HG03108 (cell line): ENCODE measurements at regions not wholly inside any gene's neighbourhood (a gene's known extent, or its start where the extent isn't known, plus 50 kb on each side); places are given as distances from the start of the nearest gene placed in this dataset.

Experiments used
- ATAC-seq: cut with Tn5 transposase; IDR thresholded peaks from one replicate; pipeline ENCODE4 v1.9.1; 2021; ENCODE audit warnings: moderate library complexity; ENCODE audit not compliant: unreplicated experiment

DNA sequence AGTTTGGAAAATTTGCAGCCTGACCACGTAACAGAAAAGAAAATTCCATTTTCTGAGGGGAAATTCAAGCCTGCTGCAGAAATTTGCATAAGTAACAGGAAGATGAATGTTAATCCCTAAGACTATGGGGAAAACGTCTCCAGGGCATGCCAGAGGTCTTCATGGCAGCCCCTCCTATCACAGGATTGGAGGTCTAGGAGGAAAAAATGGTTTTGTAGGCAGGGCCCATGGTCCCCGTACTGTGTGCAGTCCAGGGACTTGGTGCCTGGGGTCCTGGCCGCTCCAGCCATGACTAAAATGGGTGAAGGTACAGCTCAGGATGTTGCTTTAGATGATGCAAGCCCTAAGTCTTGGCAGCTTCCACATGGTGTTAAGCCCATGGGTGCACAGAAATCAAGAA, 437.3 kb upstream of the SEMA3A start:
- ATAC-seq: no peak

DNA sequence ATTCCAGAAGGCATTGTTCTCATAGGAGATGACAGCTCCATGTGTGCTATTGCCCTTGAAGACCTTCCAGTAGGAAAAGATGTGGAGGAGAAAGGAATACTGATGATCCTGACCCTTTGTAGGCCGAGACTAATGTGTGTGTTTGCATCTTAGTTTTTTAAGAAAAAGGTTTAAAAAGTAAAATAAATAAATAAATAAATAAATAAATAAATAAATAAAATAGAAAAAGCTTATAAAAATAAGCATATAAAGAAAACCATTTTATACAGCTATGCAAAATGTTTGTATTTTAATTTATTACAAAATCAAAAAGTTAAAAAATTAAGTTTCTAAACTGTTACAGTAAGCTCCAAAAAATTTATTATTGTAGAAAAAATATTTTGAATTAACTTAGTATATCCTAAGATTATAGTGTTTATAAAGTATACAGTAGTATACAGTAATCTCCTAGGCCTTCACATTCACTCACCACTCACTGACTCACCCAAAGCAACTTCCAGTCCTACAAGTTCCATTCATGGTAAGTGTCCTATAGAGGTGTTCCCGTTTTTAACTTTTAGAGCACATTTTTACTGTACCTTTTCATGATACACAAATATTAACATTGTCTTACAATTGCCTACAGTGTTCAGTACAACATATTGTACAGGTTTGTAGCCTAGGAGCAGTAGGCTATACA, 435.2 kb upstream of the SEMA3A start:
- ATAC-seq: no peak

DNA sequence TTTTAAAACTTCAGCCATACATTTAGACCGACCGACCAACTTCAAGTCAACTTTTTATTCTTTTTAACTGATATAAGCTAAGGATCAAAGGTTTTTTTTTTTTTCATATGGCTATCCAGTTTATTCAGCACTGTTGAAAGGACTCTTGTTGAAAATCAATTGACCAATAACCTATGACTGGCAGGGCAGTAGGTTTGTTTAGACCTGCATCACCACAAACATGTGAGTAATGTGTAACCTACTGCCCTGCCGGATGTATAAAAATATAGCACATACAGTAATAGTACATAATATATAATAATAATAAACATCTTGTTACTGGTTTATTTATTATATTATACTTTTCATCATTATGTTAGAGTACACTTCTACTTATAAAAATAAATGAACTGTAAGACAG, 434.6 kb upstream of the SEMA3A start:
- ATAC-seq: no peak

DNA sequence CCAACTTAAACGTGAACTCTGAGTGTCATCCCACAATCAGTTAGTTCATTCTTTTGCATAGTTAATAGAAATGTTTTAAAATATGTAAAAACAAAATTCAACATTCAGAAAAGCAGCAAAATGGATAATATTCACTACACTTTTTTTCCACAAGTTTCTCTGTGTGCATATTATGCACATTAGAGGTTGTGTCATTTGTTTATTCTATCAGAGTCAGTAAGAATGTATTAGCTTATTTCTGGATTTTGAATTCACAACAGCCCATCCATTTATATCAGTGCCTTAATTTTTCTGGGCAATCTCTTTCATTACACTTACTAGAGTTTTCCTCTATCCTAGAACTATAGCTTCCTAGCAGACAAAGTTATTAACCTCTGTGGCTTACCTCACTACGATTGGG, 432.7 kb upstream of the SEMA3A start:
- no peak for ATAC-seq

DNA sequence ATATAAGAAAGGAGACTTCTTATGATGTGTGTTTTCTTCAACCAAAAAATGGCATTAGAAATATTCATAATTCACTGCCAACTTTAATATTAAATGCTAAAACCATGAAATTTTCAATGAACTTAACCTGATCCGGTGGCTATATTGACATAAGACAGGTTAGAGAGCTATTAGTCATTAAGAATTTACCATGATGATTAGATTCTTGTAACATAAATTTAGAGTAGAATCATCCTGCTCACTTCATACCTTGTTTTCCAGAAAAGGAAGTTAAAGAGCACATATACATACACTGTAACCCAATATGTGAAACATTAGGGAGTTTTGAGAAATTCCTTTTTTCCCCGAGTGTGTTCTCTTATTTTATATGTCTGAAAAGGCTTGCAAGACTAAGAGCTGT, 430.3 kb upstream of the SEMA3A start:
- ATAC-seq: no peak

DNA sequence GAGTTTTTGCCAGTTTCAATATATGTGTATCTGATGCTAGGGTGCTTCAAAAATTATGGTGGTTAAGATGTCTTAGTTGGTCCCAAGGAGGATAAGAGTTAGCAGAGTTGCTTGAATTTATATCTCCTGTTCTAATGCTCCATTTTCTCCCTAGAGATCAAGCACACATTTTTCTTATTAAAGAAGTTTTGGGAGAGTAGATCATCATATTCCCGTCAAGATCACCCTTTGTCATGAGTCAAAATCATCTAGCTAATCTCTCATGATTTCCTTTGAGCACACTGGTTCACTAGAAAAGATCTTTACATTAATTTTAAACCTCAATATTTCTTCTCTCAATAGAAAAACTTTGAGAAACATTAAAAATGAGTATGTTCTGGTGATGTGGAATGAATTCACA, 429.9 kb upstream of the SEMA3A start:
- ATAC-seq: no peak

DNA sequence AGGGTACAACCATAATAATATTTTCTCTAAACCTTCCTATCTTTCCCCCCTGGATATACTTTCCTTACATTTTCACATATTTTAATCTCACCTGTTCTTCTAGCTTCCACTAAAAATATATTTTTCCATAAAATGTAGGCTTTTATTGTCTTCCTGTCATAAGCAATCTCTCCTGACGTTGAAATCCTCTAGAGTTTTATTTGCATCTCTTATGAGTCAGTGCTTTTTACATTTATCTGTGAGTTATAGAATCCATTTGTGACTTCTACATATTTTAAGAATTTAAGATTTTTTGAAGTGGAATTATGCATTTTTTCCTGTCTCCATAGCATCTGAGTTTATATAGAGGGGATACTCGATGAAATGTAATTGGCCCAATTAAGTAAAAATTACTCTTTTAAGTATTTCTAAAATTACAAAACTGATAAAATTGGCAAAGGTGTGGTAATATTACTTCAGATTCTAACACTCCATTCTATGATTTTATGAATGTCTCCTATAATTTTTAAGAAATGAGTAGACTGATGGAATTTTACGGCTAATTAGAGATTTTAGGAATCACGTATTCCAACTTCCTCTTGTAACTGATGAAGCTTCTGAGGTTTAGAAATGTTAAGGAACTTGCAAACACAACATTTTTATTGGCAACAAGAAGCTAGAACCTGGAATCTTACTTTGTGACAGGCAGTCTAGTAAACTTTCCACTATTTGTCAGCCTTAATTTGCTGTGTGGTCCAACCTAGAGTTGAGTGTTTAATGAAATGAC, 422.9 kb upstream of the SEMA3A start:
- ATAC-seq: no peak

DNA sequence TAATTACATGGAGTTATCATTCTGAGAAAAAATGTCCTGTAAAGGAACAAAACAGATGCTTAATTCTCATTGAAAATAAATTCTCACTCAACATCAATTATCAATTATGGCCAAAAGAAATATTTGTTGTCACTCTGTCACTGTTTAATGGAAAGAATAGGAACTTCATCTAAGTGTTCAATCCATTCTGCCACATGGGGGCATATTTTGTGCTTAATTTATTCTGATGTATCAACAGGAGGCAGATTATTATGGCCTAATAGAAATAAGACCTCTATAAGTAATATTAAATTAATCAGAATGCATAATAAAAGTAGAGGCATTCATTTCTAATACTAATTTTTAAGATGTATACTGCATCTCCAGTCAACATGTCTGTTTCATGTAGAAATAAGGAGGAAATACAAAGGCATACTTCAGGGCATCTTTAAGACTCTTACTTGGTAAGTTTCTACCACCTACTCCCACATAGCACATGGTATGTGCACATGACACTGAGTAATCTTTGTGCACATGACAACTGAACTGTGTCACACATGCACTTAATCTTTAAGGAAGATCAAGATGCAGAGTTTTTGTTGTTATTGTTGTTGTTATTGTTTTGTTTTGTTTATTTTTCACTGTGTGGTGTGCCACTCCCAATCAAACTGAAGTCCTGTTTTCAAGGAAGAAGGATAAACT, 420.4 kb upstream of the SEMA3A start:
- ATAC-seq: no peak

DNA sequence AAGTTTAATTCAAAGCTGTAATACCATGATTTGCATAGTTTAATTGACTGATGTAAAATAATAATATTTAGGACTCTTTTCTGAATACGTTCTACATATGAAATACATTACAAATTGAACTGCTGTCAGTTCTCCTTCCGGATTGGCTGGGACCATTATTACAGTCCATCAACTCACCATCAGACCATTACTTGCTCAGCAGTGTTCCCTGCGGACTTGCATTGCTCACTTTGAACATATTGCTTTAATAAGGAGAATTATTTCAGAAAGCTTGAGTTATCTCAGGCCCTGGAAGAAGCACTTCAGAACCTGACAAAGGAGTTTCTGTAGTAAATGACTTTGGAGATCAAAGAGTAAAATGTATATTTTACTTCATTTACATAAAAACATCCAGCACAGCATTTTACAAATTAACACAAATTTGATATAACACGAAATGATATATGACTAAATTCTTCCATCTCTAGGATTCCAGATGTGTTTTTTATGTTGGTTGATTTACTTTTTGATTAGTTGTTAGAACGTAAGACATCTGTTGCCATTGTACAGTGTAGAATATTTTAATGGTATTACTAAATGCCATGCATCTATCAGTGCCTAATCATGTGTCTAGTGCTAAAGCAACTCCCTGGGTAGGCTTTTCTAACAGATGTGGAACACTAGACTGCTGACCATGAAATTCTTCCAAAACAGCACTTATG, 418.5 kb upstream of the SEMA3A start:
- no peak for ATAC-seq

DNA sequence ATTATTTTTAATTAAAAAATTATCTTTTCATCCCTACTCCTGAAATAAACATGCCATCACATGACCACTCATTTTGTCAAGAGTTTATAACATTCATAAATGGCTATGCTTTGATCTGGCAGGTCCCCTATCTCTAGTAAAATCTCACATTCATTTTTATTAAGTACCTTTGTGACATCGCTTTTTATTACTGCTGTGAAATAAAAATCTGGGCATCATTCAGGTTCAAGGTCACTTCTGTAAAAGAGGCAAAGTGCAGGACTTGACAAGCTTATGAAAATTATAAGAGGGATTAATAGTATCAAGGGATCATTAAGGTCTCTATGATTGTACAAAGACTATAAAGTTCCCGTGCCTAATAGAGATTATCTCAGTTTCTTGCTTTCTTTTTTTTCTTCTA, 416.8 kb upstream of the SEMA3A start:
- no peak for ATAC-seq

DNA sequence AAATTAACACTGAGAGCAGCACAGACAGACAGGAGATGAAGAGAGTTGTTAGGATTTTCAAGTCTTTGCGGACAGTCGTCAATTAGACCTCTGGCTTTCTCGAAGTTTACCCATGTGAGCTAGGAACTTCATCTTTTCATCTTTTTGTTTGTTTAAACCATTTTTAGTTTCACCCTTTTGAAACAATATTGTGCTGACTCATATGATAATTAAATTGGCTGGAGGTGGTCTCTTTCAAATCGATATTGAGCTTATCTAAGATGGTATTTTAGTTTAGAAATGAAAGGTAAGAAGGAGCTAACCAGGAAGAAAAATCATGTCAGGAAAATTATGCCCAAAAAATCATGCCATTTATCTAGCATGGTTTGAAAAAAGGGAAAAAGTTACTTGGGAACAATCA, 415.8 kb upstream of the SEMA3A start:
- ATAC-seq: no peak

DNA sequence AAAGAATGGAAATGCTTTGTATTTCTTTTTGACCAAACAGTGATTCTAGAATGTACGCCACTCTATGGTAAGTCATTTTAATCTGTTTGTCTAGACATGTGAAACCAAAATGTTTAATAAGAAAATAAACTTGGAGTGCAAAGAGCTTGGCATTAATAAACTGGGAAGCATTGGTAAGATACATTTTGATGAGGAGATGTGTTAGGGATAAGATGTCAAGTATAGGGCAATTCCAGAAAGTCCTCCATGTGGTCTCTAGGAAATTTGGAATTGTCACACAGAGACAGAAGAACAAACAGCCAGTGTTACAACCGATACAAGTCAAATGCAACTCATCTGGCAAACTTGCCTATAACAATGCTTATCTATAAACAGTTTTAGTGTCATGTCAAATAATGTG, 410.7 kb upstream of the SEMA3A start:
- ATAC-seq: no peak

DNA sequence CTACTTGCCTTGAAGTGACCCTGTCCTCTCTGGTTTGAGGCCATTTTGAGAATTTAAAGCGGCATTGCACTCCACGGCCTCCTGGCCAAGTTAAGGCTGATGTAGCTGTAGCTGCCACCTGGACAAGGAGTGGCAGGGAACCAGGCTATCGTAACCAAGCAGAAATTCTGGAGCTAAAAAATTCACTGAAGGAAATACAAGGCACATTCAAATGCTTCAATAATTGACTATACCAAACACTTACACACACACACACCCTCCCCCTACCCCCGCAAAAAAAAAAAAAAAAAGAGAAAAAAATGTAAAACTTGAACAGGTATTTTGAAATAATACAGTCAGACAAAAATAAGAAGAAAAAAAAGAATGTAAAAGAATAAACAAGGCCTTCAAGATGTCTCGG, 409.0 kb upstream of the SEMA3A start:
- no peak for ATAC-seq

DNA sequence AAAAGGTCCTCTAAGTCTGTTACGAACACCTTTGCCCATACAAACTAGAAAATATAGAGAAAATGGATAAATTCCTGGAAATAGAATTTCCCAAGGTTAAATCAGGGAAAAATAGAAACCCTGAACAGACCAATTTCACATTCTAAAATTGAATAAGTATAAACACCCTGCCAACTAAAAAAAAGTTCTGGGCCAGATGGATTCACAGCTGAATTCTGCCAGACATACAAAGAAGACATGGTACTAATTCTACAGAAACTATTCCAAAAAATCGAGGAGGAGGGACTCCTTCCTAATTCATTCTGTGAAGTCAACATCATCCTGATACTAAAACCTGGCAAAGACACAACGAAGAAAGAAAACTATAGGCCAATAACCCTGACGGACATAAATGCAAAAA, 400.4 kb upstream of the SEMA3A start:
- no peak for ATAC-seq

DNA sequence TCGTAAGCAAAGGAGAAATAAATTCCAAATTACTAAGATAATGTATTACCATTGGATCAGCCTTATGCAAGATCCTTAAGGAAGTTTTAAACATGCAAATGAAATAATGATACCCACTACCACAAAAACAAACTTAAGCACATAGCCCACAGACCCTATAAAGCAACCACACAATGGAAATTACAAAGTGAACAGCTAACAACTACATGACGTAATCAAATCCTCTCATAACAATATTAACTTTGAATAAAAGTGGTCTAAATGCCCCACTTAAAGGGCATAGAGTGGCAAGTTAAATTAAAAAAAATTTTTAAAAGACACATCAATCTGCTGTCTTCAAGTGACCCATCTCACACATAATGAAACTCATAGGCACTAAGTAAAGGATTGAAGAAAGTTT, 397.3 kb upstream of the SEMA3A start:
- ATAC-seq: no peak

DNA sequence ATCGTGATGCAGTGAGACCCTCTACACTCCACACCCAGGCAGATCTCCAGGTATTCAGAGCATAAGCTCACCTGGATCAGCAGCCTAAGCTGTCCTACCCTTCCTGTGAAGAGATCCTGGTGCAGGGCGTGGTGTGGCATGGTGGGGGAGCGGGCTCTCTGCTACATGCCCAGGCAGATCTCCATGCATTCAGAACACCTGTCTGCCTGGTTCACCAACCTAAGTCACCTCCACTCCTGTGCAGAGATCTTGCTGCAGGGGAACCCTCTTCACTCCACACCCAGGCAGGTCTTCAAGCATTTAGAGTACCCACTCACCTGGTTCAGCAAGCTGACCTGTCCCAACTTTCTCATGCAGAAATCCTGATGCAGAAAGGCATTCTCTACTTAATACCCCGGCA, 394.4 kb upstream of the SEMA3A start:
- ATAC-seq: no peak

DNA sequence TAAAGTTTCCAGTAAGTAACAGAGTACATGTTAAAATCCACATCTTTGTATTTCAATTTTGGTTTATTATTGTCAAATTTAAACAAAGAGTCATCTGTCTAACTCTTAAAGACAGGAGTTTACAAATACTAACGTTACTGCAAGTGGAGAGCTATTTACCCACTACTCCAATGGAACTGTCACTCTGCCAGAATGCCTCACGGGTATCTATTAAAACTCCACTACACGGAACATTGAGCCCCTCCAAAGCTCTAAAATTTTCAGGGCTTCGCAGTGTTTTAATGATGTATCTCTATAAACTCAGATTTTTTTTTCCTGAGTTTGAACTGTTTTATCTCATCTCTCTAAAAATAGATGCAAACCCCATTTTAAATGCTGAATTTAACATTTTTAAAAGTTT, 388.7 kb upstream of the SEMA3A start:
- no peak for ATAC-seq

DNA sequence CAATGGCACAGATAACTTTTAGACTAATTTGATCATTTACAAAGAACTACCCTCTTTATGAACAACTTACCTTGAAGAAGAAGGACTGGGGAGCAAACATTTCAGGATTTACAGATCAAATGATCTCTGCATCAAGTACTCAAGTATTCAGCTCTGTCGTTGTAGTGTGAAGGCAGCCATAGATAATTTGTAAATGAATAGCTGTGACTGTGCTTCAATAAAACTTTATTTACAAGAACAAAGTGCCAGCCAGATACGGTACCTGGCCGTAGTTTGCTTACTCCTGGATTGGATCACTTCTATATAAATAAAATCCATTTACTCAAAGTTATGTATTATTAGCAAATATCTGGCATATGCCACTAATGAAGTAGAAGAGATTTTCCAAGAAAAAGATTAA, 388.2 kb upstream of the SEMA3A start:
- ATAC-seq: no peak

DNA sequence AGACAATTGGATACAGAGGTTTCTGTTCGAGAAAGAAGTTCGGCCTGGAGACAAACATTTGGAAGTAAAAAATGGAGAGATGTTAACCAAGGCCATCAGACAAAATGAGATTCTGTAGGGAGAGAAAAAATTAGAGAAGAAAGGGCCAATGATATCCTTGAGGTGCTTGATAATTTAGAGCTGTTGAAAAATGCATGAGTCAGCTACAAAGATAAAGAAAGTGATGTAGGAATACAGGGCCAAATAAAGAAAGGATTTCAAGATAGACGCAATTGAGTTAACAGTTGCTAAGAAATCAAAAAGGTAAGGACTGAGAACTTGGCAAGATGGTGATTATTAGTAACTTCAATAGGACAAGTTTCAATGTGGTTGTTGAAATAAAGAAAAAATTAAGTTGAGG, 384.2 kb upstream of the SEMA3A start:
- no peak for ATAC-seq

DNA sequence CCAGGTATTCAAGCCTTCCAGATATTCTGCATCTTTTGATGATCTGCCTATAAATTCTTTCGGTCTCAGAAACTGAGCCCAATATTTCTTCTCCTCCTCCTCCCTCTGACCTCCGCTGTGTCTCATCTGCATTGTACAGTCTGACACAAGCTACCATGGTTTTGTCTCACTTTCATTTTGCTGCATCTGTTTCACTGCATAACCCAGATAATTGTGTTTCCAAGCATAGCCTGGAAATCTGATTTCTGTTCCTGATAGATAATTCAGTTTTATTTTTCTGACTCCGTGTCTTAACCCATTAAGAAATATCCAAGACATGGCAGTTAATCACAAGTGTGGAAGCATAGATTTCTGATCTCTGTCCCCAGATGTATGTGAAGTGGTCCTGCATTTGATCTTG, 374.2 kb upstream of the SEMA3A start:
- no peak for ATAC-seq

DNA sequence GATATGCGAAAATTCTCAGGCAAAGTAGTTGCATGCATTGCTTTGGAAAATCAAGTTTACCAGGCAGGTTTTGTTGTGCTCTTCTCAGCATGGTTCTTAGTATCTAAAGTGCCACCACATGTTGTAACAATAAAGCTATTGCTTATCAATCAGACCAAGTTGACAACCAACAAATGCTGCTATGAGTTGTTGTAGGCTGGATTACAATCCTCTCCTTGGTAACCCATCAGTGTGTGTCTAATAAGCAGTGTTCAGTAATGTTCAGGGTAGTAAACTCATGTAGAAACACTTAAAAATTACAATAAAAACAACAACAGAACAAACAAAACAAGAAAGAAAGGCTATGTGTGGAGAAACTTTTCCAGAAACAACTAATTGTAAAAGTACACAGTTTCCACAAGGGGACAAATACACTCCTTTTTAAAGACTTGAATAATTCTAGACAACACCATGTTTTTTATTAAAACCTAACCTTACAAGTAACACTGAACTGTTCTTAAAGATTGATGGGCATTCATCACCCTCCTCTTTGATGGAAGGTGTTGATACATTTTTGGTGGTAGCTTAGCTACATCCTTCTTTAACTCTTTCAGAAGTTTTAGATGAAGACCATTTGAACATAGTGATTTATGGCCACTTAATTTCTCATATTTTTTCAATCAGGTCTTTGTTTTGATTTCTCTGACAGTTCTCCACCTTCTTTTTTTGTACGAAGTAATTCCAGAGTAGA, 370.9 kb upstream of the SEMA3A start:
- no peak for ATAC-seq
